ENCODE measurements at regions not wholly inside any gene's neighbourhood (a gene's known extent, or its start where the extent isn't known, plus 50 kb on each side); places are given as distances from the start of the nearest gene placed in this dataset.

DNA sequence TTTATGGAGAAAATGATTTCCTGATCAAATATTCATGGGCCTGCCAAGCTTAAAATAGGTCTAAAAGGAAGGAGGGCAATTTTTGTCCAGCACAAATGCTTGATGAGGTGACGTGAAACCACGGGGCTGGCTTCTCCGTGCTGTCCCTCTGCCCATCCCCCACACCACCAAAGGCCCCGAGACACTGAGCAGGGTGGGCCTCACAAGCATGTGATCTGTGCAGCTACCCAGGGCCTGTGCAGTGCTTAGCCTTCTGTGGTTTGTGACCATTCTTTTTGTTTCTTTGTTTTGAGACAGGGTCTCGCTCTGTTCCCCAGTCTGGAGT lies 94.8 kb upstream of the RTL6 start:
- TF ChIP-seq, protein P1, sequence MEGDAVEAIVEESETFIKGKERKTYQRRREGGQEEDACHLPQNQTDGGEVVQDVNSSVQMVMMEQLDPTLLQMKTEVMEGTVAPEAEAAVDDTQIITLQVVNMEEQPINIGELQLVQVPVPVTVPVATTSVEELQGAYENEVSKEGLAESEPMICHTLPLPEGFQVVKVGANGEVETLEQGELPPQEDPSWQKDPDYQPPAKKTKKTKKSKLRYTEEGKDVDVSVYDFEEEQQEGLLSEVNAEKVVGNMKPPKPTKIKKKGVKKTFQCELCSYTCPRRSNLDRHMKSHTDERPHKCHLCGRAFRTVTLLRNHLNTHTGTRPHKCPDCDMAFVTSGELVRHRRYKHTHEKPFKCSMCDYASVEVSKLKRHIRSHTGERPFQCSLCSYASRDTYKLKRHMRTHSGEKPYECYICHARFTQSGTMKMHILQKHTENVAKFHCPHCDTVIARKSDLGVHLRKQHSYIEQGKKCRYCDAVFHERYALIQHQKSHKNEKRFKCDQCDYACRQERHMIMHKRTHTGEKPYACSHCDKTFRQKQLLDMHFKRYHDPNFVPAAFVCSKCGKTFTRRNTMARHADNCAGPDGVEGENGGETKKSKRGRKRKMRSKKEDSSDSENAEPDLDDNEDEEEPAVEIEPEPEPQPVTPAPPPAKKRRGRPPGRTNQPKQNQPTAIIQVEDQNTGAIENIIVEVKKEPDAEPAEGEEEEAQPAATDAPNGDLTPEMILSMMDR (IDR thresholded peaks at IDR 0.05) = no peak
- TF ChIP-seq, protein P2, sequence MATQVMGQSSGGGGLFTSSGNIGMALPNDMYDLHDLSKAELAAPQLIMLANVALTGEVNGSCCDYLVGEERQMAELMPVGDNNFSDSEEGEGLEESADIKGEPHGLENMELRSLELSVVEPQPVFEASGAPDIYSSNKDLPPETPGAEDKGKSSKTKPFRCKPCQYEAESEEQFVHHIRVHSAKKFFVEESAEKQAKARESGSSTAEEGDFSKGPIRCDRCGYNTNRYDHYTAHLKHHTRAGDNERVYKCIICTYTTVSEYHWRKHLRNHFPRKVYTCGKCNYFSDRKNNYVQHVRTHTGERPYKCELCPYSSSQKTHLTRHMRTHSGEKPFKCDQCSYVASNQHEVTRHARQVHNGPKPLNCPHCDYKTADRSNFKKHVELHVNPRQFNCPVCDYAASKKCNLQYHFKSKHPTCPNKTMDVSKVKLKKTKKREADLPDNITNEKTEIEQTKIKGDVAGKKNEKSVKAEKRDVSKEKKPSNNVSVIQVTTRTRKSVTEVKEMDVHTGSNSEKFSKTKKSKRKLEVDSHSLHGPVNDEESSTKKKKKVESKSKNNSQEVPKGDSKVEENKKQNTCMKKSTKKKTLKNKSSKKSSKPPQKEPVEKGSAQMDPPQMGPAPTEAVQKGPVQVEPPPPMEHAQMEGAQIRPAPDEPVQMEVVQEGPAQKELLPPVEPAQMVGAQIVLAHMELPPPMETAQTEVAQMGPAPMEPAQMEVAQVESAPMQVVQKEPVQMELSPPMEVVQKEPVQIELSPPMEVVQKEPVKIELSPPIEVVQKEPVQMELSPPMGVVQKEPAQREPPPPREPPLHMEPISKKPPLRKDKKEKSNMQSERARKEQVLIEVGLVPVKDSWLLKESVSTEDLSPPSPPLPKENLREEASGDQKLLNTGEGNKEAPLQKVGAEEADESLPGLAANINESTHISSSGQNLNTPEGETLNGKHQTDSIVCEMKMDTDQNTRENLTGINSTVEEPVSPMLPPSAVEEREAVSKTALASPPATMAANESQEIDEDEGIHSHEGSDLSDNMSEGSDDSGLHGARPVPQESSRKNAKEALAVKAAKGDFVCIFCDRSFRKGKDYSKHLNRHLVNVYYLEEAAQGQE (IDR thresholded peaks at IDR 0.05; ENCODE audit: low read depth, low read length) = no peak
- no peak for TF ChIP-seq NFIC (IDR thresholded peaks at IDR 0.05; ENCODE audit: borderline replicate concordance)
- TF ChIP-seq RXRA (IDR thresholded peaks at IDR 0.05; ENCODE audit: borderline replicate concordance, low read depth) = no peak
- TF ChIP-seq, protein P3, sequence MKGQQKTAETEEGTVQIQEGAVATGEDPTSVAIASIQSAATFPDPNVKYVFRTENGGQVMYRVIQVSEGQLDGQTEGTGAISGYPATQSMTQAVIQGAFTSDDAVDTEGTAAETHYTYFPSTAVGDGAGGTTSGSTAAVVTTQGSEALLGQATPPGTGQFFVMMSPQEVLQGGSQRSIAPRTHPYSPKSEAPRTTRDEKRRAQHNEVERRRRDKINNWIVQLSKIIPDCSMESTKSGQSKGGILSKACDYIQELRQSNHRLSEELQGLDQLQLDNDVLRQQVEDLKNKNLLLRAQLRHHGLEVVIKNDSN (IDR thresholded peaks at IDR 0.05; ENCODE audit: borderline replicate concordance, low read depth) = no peak
